ENCODE measurements at regions not wholly inside any gene's neighbourhood (a gene's known extent, or its start where the extent isn't known, plus 50 kb on each side); places are given as distances from the start of the nearest gene placed in this dataset.

DNA sequence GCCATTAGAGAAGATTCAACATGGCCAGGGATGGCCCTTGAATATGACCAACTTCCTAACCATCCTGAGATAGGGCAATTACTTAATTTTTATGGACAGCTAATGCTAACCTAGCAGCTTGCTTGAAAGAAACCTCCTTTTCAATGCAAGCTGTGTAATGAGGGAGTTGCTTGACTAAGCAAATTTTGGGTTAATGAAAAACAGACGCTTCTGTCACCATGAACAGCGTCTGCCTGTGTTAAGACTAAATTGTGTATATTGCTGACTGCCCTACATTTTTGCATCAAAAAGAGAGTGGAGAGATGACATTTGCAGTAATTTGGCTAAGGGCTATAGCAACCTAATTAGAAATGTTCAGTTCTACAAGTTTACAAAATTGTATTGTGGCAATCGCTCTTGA lies 319.2 kb upstream of the LRATD1 start:
- H3K9ac ChIP-seq (ENCODE audit: low read length in 5 of 5) = no peak overlapping the region

DNA sequence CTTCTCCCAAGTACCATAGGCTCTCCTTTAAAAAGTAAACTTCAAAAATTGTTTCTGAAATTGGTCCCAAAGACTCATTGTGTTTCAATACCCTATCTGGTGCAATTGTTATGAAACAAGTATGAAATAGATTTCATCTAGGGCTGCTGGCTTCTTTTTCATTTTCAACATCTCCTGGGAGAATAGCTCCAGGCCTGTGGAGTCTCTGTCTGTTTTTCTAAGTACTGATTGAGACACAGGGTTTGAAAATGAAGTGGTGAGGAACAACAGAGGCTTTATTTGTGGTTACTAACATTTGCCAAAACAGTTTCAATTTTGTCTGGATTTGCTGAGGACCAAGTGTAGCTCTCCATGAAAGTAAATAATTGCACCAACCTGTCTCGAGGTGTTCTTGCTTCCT lies 315.9 kb upstream of the LRATD1 start:
- no peaks in the 10 kb centered on the region for H3K4me1 ChIP-seq (ENCODE audit: control insufficient read depth in 5 of 5, insufficient read depth in 5 of 5, low read length in 5 of 5)

More for the DNA sequence above, 319.2 kb upstream of the LRATD1 start:
- Histone ChIP-seq H3K27me3 (ENCODE audit: control insufficient read depth in 5 of 5, insufficient read depth in 4 of 5, low read length in 5 of 5) (no peaks in the 10 kb centered on the region), H3K4me3 (ENCODE audit: low read depth in 1 of 5, low read length in 5 of 5) (no peak overlapping the region), H3K4me1 (ENCODE audit: control insufficient read depth in 5 of 5, insufficient read depth in 5 of 5, low read length in 5 of 5) (no peaks in the 10 kb centered on the region), H3K36me3 (ENCODE audit: control insufficient read depth in 5 of 5, insufficient read depth in 5 of 5, low read length in 5 of 5) (no peaks in the 10 kb centered on the region), H3K9me3 (ENCODE audit: control insufficient read depth in 5 of 5, low read length in 5 of 5) (no peaks in the 10 kb centered on the region), H3K27ac (ENCODE audit: low read depth, low read length) (no peak overlapping the region)

DNA sequence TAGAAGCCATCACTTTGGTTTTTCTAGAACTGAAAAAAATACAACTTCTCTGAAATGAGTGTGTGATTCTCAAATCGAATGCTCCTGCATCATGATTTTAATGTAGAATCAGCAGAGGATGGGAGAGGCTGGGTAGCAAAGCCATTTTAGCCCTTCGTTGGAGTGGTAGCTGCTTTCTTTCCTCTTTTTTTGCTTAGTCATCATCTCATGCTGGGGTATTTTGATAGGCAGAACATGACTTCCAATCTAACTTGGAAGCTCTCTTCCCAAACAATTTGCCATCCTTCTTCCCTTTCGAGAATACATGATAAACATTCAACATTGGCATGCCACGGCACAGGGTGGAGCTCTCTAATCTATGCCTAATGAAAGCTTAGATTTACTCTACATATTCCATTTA lies 311.2 kb upstream of the LRATD1 start:
- H3K4me3 ChIP-seq (ENCODE audit: low read depth in 1 of 5, low read length in 5 of 5) = no peak overlapping the region
- no peak overlapping the region for H3K9ac ChIP-seq (ENCODE audit: low read length in 5 of 5)
- no peak overlapping the region for H3K27ac ChIP-seq (ENCODE audit: low read depth, low read length)
- no peaks in the 10 kb centered on the region for H3K36me3 ChIP-seq (ENCODE audit: control insufficient read depth in 5 of 5, insufficient read depth in 5 of 5, low read length in 5 of 5)
- no peaks in the 10 kb centered on the region for H3K27me3 ChIP-seq (ENCODE audit: control insufficient read depth in 5 of 5, insufficient read depth in 4 of 5, low read length in 5 of 5)
- H3K9me3 ChIP-seq (ENCODE audit: control insufficient read depth in 5 of 5, low read length in 5 of 5) = no peaks in the 10 kb centered on the region
- no peaks in the 10 kb centered on the region for H3K4me1 ChIP-seq (ENCODE audit: control insufficient read depth in 5 of 5, insufficient read depth in 5 of 5, low read length in 5 of 5)

More for the DNA sequence above, 315.9 kb upstream of the LRATD1 start:
- no peaks in the 10 kb centered on the region for H3K36me3 ChIP-seq (ENCODE audit: control insufficient read depth in 5 of 5, insufficient read depth in 5 of 5, low read length in 5 of 5)
- H3K9me3 ChIP-seq (ENCODE audit: control insufficient read depth in 5 of 5, low read length in 5 of 5) = no peaks in the 10 kb centered on the region
- no peak overlapping the region for H3K4me3 ChIP-seq (ENCODE audit: low read depth in 1 of 5, low read length in 5 of 5)
- no peaks in the 10 kb centered on the region for H3K27me3 ChIP-seq (ENCODE audit: control insufficient read depth in 5 of 5, insufficient read depth in 4 of 5, low read length in 5 of 5)
- H3K9ac ChIP-seq (ENCODE audit: low read length in 5 of 5) = no peak overlapping the region
- H3K27ac ChIP-seq (ENCODE audit: low read depth, low read length) = no peak overlapping the region

DNA sequence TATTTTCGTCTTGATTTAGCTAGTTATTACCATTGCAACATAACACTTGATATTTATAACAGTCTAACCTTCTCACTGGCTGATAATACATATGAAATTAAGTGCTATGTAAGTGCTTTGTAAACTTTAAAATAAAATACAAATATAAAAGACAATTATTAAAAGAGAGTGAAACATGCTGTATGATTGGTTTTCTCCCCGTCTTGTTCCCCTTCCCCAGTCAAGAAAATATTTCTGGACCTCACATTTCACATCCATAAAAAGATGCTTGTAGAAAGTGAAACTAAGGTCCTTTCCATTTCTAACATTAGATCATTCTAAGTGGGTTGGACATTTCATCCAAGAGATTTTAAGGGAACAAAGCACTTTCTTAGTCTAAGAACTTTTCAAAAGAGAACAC lies 310.2 kb upstream of the LRATD1 start:
- no peak overlapping the region for H3K4me3 ChIP-seq (ENCODE audit: low read depth in 1 of 5, low read length in 5 of 5)
- no peaks in the 10 kb centered on the region for H3K36me3 ChIP-seq (ENCODE audit: control insufficient read depth in 5 of 5, insufficient read depth in 5 of 5, low read length in 5 of 5)
- H3K9me3 ChIP-seq (ENCODE audit: control insufficient read depth in 5 of 5, low read length in 5 of 5) = no peaks in the 10 kb centered on the region
- no peaks in the 10 kb centered on the region for H3K27me3 ChIP-seq (ENCODE audit: control insufficient read depth in 5 of 5, insufficient read depth in 4 of 5, low read length in 5 of 5)
- H3K9ac ChIP-seq (ENCODE audit: low read length in 5 of 5) = no peak overlapping the region
- H3K4me1 ChIP-seq (ENCODE audit: control insufficient read depth in 5 of 5, insufficient read depth in 5 of 5, low read length in 5 of 5) = no peaks in the 10 kb centered on the region
- H3K27ac ChIP-seq (ENCODE audit: low read depth, low read length) = no peak overlapping the region

DNA sequence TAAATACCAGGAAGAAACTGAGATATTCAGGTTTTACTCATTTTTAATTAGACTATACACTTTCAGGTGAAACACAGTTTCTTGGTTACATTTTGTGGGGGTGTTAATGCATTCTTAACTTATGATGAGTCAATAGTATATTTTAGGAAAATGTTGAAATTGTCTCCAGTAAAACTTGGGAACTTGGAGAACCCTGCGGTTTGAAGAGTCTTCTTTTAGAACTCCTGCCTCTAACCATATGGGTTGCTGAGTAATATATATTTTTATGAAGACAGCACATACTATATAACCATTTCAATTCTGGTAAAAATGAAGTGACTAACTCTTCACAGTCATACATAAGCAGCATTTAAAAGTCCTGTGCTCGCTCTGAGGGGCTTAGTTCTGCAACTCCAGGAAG lies 308.2 kb upstream of the LRATD1 start:
- Histone ChIP-seq H3K9ac (ENCODE audit: low read length in 5 of 5) (no peak overlapping the region), H3K36me3 (ENCODE audit: control insufficient read depth in 5 of 5, insufficient read depth in 5 of 5, low read length in 5 of 5) (no peaks in the 10 kb centered on the region), H3K27me3 (ENCODE audit: control insufficient read depth in 5 of 5, insufficient read depth in 4 of 5, low read length in 5 of 5) (no peaks in the 10 kb centered on the region), H3K4me3 (ENCODE audit: low read depth in 1 of 5, low read length in 5 of 5) (no peak overlapping the region), H3K4me1 (ENCODE audit: control insufficient read depth in 5 of 5, insufficient read depth in 5 of 5, low read length in 5 of 5) (no peaks in the 10 kb centered on the region), H3K27ac (ENCODE audit: low read depth, low read length) (no peak overlapping the region), H3K9me3 (ENCODE audit: control insufficient read depth in 5 of 5, low read length in 5 of 5) (no peaks in the 10 kb centered on the region)

DNA sequence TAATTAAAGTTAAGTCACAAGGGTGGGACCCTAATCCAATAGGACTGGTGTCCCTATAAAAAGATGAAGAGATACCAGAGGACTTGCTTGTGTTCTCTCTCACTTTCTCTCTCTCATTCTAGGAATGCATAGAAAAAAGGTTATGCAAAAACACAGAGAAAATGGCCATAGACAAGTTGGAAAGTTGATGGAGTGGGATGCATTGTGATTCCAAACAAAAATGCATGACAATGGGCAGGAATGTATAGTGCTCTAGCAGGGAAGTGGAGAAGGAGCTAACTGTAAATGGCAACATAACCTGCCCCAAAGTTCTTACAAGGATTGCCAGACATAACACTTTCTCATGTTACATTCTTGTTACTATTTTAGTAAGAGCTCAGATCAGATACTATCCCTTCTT lies 301.6 kb upstream of the LRATD1 start:
- Histone ChIP-seq H3K27ac (ENCODE audit: low read depth, low read length) (no peak overlapping the region), H3K4me3 (ENCODE audit: low read depth in 1 of 5, low read length in 5 of 5) (no peak overlapping the region), H3K36me3 (ENCODE audit: control insufficient read depth in 5 of 5, insufficient read depth in 5 of 5, low read length in 5 of 5) (no peaks in the 10 kb centered on the region)

DNA sequence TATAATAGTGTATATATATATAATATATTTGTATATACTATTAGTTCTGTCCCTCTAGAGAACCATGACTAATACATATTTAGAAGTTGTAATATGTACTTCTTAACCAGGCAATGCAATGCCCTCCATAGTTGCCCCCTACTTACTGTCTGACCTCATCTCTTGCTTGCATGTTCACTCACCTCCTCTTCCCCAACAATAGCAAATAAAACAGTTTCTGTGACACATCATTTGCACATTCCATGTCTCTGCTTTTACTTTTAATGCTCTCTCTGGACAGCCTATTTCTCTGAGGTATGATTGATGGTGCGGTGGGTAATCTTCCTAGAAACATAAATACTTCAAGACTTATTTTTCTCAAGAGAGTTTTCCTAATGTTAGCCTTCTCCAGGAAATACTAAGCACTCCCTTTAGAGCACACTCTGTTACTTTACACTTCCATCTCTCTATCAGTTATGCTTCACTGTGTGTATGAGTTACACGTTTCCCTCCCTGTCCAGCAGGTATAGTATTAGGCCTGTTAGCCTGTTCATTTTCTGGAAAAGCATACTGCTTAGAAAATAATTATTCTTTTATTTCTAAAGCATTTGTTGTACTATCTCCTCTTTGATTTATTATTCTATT lies 295.6 kb upstream of the LRATD1 start:
- no peak overlapping the region for H3K27ac ChIP-seq (ENCODE audit: low read depth, low read length)
- no peaks in the 10 kb centered on the region for H3K4me1 ChIP-seq (ENCODE audit: control insufficient read depth in 5 of 5, insufficient read depth in 5 of 5, low read length in 5 of 5)
- H3K9me3 ChIP-seq (ENCODE audit: control insufficient read depth in 5 of 5, low read length in 5 of 5) = no peaks in the 10 kb centered on the region
- H3K4me3 ChIP-seq (ENCODE audit: low read depth in 1 of 5, low read length in 5 of 5) = no peak overlapping the region
- no peaks in the 10 kb centered on the region for H3K27me3 ChIP-seq (ENCODE audit: control insufficient read depth in 5 of 5, insufficient read depth in 4 of 5, low read length in 5 of 5)
- no peaks in the 10 kb centered on the region for H3K36me3 ChIP-seq (ENCODE audit: control insufficient read depth in 5 of 5, insufficient read depth in 5 of 5, low read length in 5 of 5)
- no peak overlapping the region for H3K9ac ChIP-seq (ENCODE audit: low read length in 5 of 5)

More for the DNA sequence above, 301.6 kb upstream of the LRATD1 start:
- H3K27me3 ChIP-seq (ENCODE audit: control insufficient read depth in 5 of 5, insufficient read depth in 4 of 5, low read length in 5 of 5) = no peaks in the 10 kb centered on the region
- H3K4me1 ChIP-seq (ENCODE audit: control insufficient read depth in 5 of 5, insufficient read depth in 5 of 5, low read length in 5 of 5) = no peaks in the 10 kb centered on the region
- no peaks in the 10 kb centered on the region for H3K9me3 ChIP-seq (ENCODE audit: control insufficient read depth in 5 of 5, low read length in 5 of 5)
- H3K9ac ChIP-seq (ENCODE audit: low read length in 5 of 5) = no peak overlapping the region

DNA sequence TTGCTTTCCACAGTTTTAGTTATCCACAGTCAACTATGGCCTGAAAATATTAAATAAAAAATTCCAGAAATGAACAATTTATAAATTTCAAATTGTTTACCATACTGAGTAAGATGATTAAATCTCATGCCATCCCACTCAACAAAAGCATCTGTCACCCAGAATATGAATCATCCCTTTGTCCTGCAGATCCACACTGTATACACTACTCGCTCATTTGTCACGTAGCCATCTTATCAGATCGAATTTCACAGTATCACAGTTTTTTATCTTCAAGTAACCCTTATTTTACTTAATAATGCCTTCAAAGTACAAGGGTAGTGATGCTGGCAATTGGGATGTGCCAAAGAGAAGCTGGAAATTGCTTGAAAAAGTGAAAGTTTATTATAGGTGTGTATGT lies 291.8 kb upstream of the LRATD1 start:
- H3K4me1 ChIP-seq (ENCODE audit: control insufficient read depth in 5 of 5, insufficient read depth in 5 of 5, low read length in 5 of 5) = no peaks in the 10 kb centered on the region
- no peaks in the 10 kb centered on the region for H3K9me3 ChIP-seq (ENCODE audit: control insufficient read depth in 5 of 5, low read length in 5 of 5)
- H3K36me3 ChIP-seq (ENCODE audit: control insufficient read depth in 5 of 5, insufficient read depth in 5 of 5, low read length in 5 of 5) = no peaks in the 10 kb centered on the region
- H3K27me3 ChIP-seq (ENCODE audit: control insufficient read depth in 5 of 5, insufficient read depth in 4 of 5, low read length in 5 of 5) = no peaks in the 10 kb centered on the region
- no peak overlapping the region for H3K9ac ChIP-seq (ENCODE audit: low read length in 5 of 5)
- H3K27ac ChIP-seq (ENCODE audit: low read depth, low read length) = no peak overlapping the region
- H3K4me3 ChIP-seq (ENCODE audit: low read depth in 1 of 5, low read length in 5 of 5) = no peak overlapping the region

DNA sequence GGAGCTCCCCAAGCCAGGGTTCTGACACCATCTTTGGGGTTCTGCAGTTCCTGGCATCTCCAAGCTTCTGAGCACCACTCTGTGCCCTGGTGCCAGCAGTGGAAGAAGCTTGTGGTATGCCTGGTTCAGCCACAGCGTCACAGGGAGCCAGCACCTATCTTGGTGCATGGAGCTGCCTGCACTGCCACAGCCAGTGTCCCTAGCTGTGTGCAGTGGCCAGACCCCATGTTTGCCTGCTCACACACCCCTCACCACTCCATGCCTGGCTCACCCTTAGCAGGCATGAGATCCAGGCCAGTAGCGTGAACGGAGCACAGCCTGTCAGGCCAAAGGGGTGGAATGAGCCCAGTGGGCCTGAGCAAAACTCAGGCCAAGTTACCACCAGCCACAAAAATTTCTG lies 290.2 kb upstream of the LRATD1 start:
- Histone ChIP-seq H3K36me3 (ENCODE audit: control insufficient read depth in 5 of 5, insufficient read depth in 5 of 5, low read length in 5 of 5) (no peaks in the 10 kb centered on the region), H3K4me3 (ENCODE audit: low read depth in 1 of 5, low read length in 5 of 5) (no peak overlapping the region), H3K27me3 (ENCODE audit: control insufficient read depth in 5 of 5, insufficient read depth in 4 of 5, low read length in 5 of 5) (no peaks in the 10 kb centered on the region), H3K9me3 (ENCODE audit: control insufficient read depth in 5 of 5, low read length in 5 of 5) (no peaks in the 10 kb centered on the region), H3K27ac (ENCODE audit: low read depth, low read length) (no peak overlapping the region), H3K4me1 (ENCODE audit: control insufficient read depth in 5 of 5, insufficient read depth in 5 of 5, low read length in 5 of 5) (no peaks in the 10 kb centered on the region), H3K9ac (ENCODE audit: low read length in 5 of 5) (no peak overlapping the region)

DNA sequence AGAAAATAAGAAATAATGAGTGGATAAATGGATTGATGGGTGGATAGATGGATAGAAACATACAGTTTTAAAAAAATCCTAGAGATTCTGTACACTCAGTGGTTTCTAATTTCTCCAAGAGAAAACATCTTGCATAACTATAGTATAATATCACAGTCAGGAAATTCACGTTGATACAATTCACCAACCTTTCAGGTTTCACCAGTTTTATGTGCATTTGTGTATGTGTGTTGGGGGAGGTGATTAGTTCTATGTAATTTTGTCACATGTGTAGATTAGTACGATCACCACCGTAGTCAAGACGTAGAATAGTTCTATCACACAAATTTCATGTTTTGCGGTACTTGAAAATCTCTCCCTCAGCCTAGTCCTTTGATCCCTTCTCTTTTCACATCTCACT lies 288.2 kb upstream of the LRATD1 start:
- H3K9ac ChIP-seq (ENCODE audit: low read length in 5 of 5) = no peak overlapping the region
- no peaks in the 10 kb centered on the region for H3K27me3 ChIP-seq (ENCODE audit: control insufficient read depth in 5 of 5, insufficient read depth in 4 of 5, low read length in 5 of 5)
- no peaks in the 10 kb centered on the region for H3K4me1 ChIP-seq (ENCODE audit: control insufficient read depth in 5 of 5, insufficient read depth in 5 of 5, low read length in 5 of 5)
- no peaks in the 10 kb centered on the region for H3K9me3 ChIP-seq (ENCODE audit: control insufficient read depth in 5 of 5, low read length in 5 of 5)
- H3K36me3 ChIP-seq (ENCODE audit: control insufficient read depth in 5 of 5, insufficient read depth in 5 of 5, low read length in 5 of 5) = no peaks in the 10 kb centered on the region
- H3K27ac ChIP-seq (ENCODE audit: low read depth, low read length) = no peak overlapping the region
- no peak overlapping the region for H3K4me3 ChIP-seq (ENCODE audit: low read depth in 1 of 5, low read length in 5 of 5)

DNA sequence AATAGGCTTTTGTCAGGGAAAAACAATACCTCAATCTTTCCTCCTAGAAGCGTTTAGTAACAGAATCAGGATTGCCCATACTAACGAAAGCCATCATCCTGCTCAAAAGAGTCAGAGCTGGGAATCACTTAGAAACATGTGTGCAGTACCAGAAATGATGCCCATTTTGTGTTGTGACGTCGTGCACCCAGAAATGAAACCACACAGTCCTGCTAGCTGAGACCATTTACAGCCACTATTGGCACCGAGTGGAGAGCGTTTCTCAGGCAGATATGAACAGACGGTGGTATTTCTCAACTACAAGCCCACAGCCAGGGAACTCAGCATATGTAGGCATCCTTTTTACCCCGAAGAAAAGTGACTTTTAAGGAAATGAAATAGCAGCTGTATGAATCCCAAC lies 284.3 kb upstream of the LRATD1 start:
- H3K9me3 ChIP-seq (ENCODE audit: control insufficient read depth in 5 of 5, low read length in 5 of 5) = no peaks in the 10 kb centered on the region
- H3K4me1 ChIP-seq (ENCODE audit: control insufficient read depth in 5 of 5, insufficient read depth in 5 of 5, low read length in 5 of 5) = no peaks in the 10 kb centered on the region
- no peak overlapping the region for H3K27ac ChIP-seq (ENCODE audit: low read depth, low read length)
- no peaks in the 10 kb centered on the region for H3K27me3 ChIP-seq (ENCODE audit: control insufficient read depth in 5 of 5, insufficient read depth in 4 of 5, low read length in 5 of 5)
- no peaks in the 10 kb centered on the region for H3K36me3 ChIP-seq (ENCODE audit: control insufficient read depth in 5 of 5, insufficient read depth in 5 of 5, low read length in 5 of 5)
- no peak overlapping the region for H3K9ac ChIP-seq (ENCODE audit: low read length in 5 of 5)
- H3K4me3 ChIP-seq (ENCODE audit: low read depth in 1 of 5, low read length in 5 of 5) = no peak overlapping the region
